Activated CD8-positive, alpha-beta memory T cell treated with anti-CD3 and anti-CD28 coated beads, Interleukin-2, amount 50 U/mL, for 4 hours (primary cell): ENCODE measurements at regions not wholly inside any gene's neighbourhood (a gene's known extent, or its start where the extent isn't known, plus 50 kb on each side); places are given as distances from the start of the nearest gene placed in this dataset.

Experiments
- DNase-seq: peaks from one replicate; pipeline ENCODE4 v3.0.0-alpha.2; 2020

GRCh38 chr1:185495898-185496297, 178.9 kb upstream of the IVNS1ABP start:
- no peak for DNase-seq

- no peak for DNase-seq
Measured at GRCh38 chr1:185495007-185495406, 178.0 kb upstream of the IVNS1ABP start.

GRCh38 chr1:185492089-185492825, 175.2 kb upstream of the IVNS1ABP start:
- no peak for DNase-seq

- no peak for DNase-seq
Measured at GRCh38 chr1:185491604-185492003, 174.6 kb upstream of the IVNS1ABP start.

- no peak for DNase-seq
Measured at GRCh38 chr1:185490924-185491323, 173.9 kb upstream of the IVNS1ABP start.

GRCh38 chr1:185489406-185489805, 172.4 kb upstream of the IVNS1ABP start:
- DNase-seq = no peak

GRCh38 chr1:185488808-185489207, 171.8 kb upstream of the IVNS1ABP start:
- no peak for DNase-seq

- DNase-seq = no peak
Measured at GRCh38 chr1:185487936-185488335, 170.9 kb upstream of the IVNS1ABP start.

- DNase-seq = no peak
Measured at GRCh38 chr1:185487026-185487425, 170.0 kb upstream of the IVNS1ABP start.

GRCh38 chr1:185486346-185486745, 169.3 kb upstream of the IVNS1ABP start:
- no peak for DNase-seq

GRCh38 chr1:185483664-185484450, 166.8 kb upstream of the IVNS1ABP start:
- DNase-seq = no peak

GRCh38 chr1:185483217-185483616, 166.2 kb upstream of the IVNS1ABP start:
- DNase-seq = no peak

GRCh38 chr1:185480545-185480944, 163.5 kb upstream of the IVNS1ABP start:
- DNase-seq = no peak

- no peak for DNase-seq
Measured at GRCh38 chr1:185479796-185480195, 162.8 kb upstream of the IVNS1ABP start.

- no peak for DNase-seq
Measured at GRCh38 chr1:185478877-185479276, 161.8 kb upstream of the IVNS1ABP start.

- DNase-seq = no peak
Measured at GRCh38 chr1:185477638-185478580, 160.9 kb upstream of the IVNS1ABP start.

GRCh38 chr1:185474440-185475149, 157.6 kb upstream of the IVNS1ABP start:
- DNase-seq = no peak

GRCh38 chr1:185473186-185473585, 156.1 kb upstream of the IVNS1ABP start:
- DNase-seq = no peak

GRCh38 chr1:185468626-185469025, 151.6 kb upstream of the IVNS1ABP start:
- DNase-seq = no peak

- no peak for DNase-seq
Measured at GRCh38 chr1:185467122-185467521, 150.1 kb upstream of the IVNS1ABP start.

- DNase-seq = no peak
Measured at GRCh38 chr1:185464777-185465176, 147.7 kb upstream of the IVNS1ABP start.

GRCh38 chr1:185463433-185463832, 146.4 kb upstream of the IVNS1ABP start:
- no peak for DNase-seq

GRCh38 chr1:185463011-185463410, 146.0 kb upstream of the IVNS1ABP start:
- no peak for DNase-seq
